ENCODE measurements at regions not wholly inside any gene's neighbourhood (a gene's known extent, or its start where the extent isn't known, plus 50 kb on each side); places are given as distances from the start of the nearest gene placed in this dataset.

DNA sequence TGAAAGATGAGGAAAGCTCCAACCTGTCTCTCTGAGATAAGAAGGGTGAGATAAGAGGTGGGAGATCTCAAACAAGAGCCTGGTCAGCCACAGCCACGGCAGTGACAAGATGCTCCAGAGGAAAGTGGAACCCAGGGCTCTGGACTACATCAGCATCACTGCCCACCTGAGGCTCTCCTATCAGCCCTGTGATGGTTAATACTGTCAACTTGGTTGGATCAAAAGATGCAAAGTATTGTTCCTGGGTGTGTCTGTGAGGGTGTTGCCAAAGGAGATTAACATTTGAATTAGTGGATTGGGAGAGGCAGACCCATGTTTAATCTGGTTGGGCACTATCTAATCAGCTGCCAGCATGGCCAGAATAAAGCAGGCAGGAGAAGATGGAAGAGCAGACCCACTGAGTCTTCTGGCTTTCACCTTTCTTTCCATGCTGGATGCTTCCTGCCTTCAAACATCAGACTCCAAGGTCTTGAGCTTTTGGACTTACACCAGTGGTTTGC lies 476.6 kb upstream of the NBEA start:
- TF ChIP-seq, protein P1, sequence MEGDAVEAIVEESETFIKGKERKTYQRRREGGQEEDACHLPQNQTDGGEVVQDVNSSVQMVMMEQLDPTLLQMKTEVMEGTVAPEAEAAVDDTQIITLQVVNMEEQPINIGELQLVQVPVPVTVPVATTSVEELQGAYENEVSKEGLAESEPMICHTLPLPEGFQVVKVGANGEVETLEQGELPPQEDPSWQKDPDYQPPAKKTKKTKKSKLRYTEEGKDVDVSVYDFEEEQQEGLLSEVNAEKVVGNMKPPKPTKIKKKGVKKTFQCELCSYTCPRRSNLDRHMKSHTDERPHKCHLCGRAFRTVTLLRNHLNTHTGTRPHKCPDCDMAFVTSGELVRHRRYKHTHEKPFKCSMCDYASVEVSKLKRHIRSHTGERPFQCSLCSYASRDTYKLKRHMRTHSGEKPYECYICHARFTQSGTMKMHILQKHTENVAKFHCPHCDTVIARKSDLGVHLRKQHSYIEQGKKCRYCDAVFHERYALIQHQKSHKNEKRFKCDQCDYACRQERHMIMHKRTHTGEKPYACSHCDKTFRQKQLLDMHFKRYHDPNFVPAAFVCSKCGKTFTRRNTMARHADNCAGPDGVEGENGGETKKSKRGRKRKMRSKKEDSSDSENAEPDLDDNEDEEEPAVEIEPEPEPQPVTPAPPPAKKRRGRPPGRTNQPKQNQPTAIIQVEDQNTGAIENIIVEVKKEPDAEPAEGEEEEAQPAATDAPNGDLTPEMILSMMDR (IDR thresholded peaks at IDR 0.05): no peak
- TF ChIP-seq ZFX (IDR thresholded peaks at IDR 0.05; ENCODE audit: borderline replicate concordance): no peak
- no peak overlapping the region for H3K27ac ChIP-seq

DNA sequence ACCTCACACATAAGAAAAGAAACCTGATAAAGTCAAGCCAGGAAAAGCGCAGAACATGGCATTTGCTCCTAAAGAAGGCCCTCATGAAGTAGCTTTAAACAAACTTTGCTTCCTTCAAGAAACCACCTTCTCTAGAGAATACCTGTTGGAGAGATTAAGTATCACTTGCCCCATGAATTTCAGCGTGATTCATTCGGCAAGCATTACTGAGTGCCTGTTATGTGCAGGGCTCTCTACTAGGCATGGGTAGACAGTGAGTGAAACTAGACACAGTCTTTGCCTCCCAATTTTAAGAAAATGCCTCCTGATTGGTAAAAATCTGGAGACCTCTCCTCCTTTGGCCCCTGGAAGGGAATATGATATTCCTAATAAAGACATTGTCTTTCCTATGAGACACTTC lies 475.8 kb upstream of the NBEA start:
- TF ChIP-seq, protein P1 (IDR thresholded peaks at IDR 0.05): no peak
- H3K27ac ChIP-seq: no peak overlapping the region

DNA sequence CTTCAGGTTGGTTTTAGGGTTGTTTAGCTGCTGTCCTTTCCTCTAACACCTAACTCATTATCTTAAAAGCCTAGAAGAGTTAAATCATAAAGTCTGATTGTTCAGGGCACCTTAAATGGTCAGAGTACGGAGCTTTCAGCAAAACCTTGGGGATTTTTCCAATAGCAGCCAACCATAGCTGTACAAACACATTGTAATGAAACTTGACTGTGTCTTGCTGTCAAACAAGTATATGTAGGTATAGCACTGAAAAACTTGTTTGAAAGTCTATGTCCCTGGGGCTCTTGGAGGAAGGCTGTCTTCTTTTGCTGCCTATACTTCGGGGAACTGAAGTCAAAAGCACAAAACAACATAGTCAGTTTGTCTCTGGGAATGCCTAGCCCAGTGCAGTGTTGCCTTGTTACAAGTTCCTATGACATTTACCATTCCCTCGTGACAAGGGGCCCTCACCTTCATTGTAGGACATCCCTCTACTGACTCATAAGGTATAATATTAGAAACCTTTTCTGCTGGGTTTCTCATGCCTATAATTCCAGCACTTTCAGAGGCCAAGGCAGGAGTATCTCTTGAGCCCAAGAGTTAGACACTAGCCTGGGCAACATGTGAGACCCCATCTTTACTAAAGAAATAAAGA lies 474.5 kb upstream of the NBEA start:
- no peak for TF ChIP-seq ZFX (IDR thresholded peaks at IDR 0.05; ENCODE audit: borderline replicate concordance)
- TF ChIP-seq, protein P1 (IDR thresholded peaks at IDR 0.05): no peak
- no peak overlapping the region for H3K27ac ChIP-seq

DNA sequence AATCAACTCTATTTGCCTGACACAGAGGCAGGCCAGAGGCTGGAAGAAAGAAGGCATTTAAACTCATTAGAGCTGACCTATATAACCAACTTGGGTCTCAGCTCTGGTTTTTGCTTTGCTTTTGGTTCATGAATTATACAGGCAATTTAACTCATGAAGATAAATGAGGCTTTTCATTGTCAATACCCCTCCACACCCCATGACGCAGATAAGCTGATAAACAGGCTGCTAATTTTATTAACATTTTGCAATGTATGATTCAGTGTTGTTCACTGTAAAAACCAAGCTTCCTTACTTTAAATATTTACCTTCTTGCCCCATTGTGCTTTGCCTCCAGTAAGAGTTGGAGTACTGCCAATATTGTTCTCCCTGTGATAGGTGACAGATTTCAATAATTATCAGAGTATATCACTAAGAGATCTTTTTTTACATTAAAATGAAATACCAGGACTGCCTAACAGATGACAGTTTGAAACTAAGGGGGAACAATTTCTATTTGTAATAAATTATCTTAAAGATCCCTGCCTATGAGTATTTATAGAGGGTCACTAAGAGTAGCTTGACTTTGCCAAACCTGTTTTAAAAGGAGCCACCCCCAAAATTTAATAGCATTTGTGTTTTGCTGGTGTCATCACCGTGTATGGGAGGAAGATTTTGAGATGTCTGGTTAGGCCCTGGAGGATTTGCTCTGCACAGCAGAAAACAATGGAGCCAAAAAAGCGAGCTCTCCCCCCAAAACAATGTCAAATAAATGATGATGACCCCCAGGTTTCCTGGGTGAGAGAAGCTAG lies 472.7 kb upstream of the NBEA start:
- TF ChIP-seq ZFX (IDR thresholded peaks at IDR 0.05; ENCODE audit: borderline replicate concordance): no peak
- TF ChIP-seq, protein P1 (IDR thresholded peaks at IDR 0.05): no peak

DNA sequence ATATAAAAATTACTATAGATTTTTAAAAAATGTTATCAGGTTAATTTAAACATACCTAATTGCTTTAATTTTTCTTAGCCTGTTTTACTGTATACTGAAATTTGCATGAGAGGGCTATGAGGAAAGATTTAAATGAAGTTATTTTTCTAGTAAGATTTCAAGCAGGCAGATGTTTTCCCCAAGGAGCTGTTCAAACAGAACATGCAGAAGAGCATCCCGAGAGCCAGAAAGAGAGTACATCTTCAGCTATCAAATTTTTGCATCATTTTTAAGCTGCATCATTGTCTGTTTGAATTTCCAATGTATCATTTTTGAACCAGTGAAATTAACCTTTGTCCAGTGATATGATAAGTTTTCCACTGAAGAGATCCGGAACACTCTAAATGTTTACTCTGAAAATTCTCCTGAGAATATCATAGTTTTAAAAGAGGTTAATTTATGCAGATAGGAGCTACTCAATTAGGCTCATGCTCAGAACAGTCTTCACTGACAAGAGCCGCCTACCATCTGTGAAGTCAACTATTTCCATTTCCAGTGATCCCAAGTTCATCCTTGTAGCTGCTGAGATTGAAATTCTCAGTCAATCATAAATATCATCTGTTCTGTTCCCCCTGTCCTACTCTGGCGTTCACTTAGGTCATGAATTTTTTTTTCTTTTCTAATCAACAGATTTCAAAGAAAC lies 467.7 kb upstream of the NBEA start:
- no peak overlapping the region for H3K27ac ChIP-seq
- no peak for TF ChIP-seq ZFX (IDR thresholded peaks at IDR 0.05; ENCODE audit: borderline replicate concordance)
- TF ChIP-seq, protein P1 (IDR thresholded peaks at IDR 0.05): no peak

More for the DNA sequence above, 472.7 kb upstream of the NBEA start:
- H3K27ac ChIP-seq: peak overlapping the region; percentile 26; the same call in 1 of the 2 replicates

DNA sequence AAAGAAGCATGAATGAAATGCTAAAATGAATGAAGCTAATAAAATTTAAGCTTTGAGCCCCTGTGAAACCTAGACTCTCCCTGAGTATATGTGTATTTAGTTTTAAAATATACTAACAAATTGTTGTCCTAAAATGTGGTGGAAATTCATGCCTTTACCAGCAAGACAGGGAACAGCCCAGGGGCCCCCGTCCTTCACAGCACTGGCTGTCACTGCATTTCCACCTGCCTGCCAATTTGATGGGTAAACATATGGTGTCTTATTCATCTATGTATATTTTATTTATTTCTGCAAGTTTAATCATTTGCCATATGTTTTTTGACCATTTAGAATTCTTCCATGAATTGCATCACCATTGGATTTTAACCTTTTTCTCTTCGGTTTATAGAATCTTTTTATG lies 463.7 kb upstream of the NBEA start:
- TF ChIP-seq ZFX (IDR thresholded peaks at IDR 0.05; ENCODE audit: borderline replicate concordance): no peak
- TF ChIP-seq, protein P1 (IDR thresholded peaks at IDR 0.05): no peak
- no peak overlapping the region for H3K27ac ChIP-seq

Data from 22Rv1 (cell line).